Endothelial cell of umbilical vein (primary cell): ENCODE measurements at regions not wholly inside any gene's neighbourhood (a gene's known extent, or its start where the extent isn't known, plus 50 kb on each side); places are given as distances from the start of the nearest gene placed in this dataset.

ENCODE experiments used
- CTCF ChIP-seq, 2 donors: IDR thresholded peaks; 1 replicate in 1 of 2; 2 replicates in 1 of 2; pipeline ENCODE4 v1.5.1; 2011; ENCODE audit warnings: low read length in 2 of 2, mild to moderate bottlenecking in 2 of 2, moderate library complexity in 2 of 2, control low read depth in 1 of 2, inconsistent platforms in 1 of 2, low read depth in 1 of 2; ENCODE audit not compliant: insufficient read depth in 1 of 2; ENCODE audit errors: extremely low read depth in 1 of 2
- EZH2 ChIP-seq: IDR thresholded peaks from 2 replicates; pipeline ENCODE4 v1.6.1; 2012; ENCODE audit warnings: borderline replicate concordance, low read depth, mild to moderate bottlenecking, moderate library complexity, low read length, inconsistent platforms; ENCODE audit not compliant: severe bottlenecking
- FOS ChIP-seq: IDR thresholded peaks from 2 replicates; pipeline ENCODE4 v1.6.1; 2011; ENCODE audit warnings: mild to moderate bottlenecking, low read length, moderate library complexity, borderline replicate concordance; ENCODE audit not compliant: insufficient read depth
- GATA2 ChIP-seq: IDR thresholded peaks from 2 replicates; pipeline ENCODE4 v1.7.0; 2011; ENCODE audit warnings: low read depth, mild to moderate bottlenecking, moderate library complexity, mixed read lengths, low read length; ENCODE audit not compliant: insufficient read length, insufficient read depth
- JUN ChIP-seq: IDR thresholded peaks from 2 replicates; pipeline ENCODE4 v1.6.1; 2011; ENCODE audit warnings: borderline replicate concordance, low read depth; ENCODE audit not compliant: insufficient read length, insufficient read depth
- MAX ChIP-seq: IDR thresholded peaks from 2 replicates; pipeline ENCODE4 v1.6.1; 2011; ENCODE audit not compliant: insufficient read depth, insufficient read length
- MYC ChIP-seq: IDR thresholded peaks from one replicate; pipeline ENCODE4 v1.6.1; 2011; ENCODE audit warnings: mild to moderate bottlenecking, low read depth, low read length
- POLR2A ChIP-seq: IDR thresholded peaks from 2 replicates; pipeline ENCODE4 v1.6.1; 2012; ENCODE audit warnings: low read depth, mild to moderate bottlenecking, control low read depth, low read length
- POLR2AphosphoS5 ChIP-seq: IDR thresholded peaks from 2 replicates; pipeline ENCODE4 v1.6.1; 2012; ENCODE audit warnings: low read depth, mild to moderate bottlenecking, control low read depth, low read length, moderate library complexity; ENCODE audit not compliant: insufficient read depth

GRCh38 chr5:153276151-153276550 lies 214.3 kb upstream of the GRIA1 start:
- TF ChIP-seq CTCF (IDR thresholded peaks at IDR 0.05; ENCODE audit: extremely low read depth in 1 of 2, insufficient read depth in 1 of 2, low read depth in 1 of 2, low read length in 2 of 2) (no peak), POLR2A (no peak), MYC (no peak), EZH2 (no peak), MAX (no peak), POLR2AphosphoS5 (no peak), FOS (no peak), JUN (no peak), GATA2 (no peak)
